Neutrophil (primary cell): ENCODE measurements at regions not wholly inside any gene's neighbourhood (a gene's known extent, or its start where the extent isn't known, plus 50 kb on each side); places are given as distances from the start of the nearest gene placed in this dataset.

Experiments used
- H3K27ac ChIP-seq: fragments of 200-600 bp; sonication (generic); 2 replicates; pipeline ENCODE4 v1.5.1; 2016; ENCODE audit warnings: mild to moderate bottlenecking, moderate library complexity
- H3K27me3 ChIP-seq: fragments of 200-600 bp; sonication (generic); 2 replicates; pipeline ENCODE4 v1.6.0; 2016; ENCODE audit warnings: mild to moderate bottlenecking
- H3K36me3 ChIP-seq: fragments of 200-600 bp; sonication (generic); 2 replicates; pipeline ENCODE4 v1.5.1; 2017
- H3K4me1 ChIP-seq, 2 experiments: fragments of 200-600 bp in 1 of 2; sonication (generic) in 1 of 2; 1 replicate in 1 of 2; 2 replicates in 1 of 2; pipeline versions ENCODE4 v1.5.1 to v1.6.1; 2013 to 2016; ENCODE audit warnings: low read depth in 1 of 2, low read length in 1 of 2, mild to moderate bottlenecking in 1 of 2, moderate library complexity in 1 of 2; ENCODE audit not compliant: control insufficient read depth in 1 of 2, insufficient read depth in 1 of 2
- H3K4me3 ChIP-seq, 2 experiments: fragments of 200-600 bp in 1 of 2; sonication (generic) in 1 of 2; 1 replicate in 1 of 2; 2 replicates in 1 of 2; pipeline ENCODE4 v1.5.1; 2013 to 2016; ENCODE audit warnings: low read depth in 1 of 2, low read length in 1 of 2, mild to moderate bottlenecking in 1 of 2, moderate library complexity in 1 of 2
- H3K9me3 ChIP-seq: fragments of 200-600 bp; sonication (generic); 2 replicates; pipeline ENCODE4 v1.5.1; 2016
- CTCF ChIP-seq: fragments of 200-600 bp; sonication (generic); IDR thresholded peaks from 2 replicates; pipeline ENCODE4 v1.5.1; 2016; ENCODE audit warnings: antibody characterized with exemption

- Histone ChIP-seq H3K36me3 (no peaks in the 10 kb centered on the region), H3K27me3 (peaks cover 97% of the 10 kb centered on the region), H3K4me1 (no peaks in the 10 kb centered on the region), H3K4me3 (no peak overlapping the region), H3K9me3 (no peaks in the 10 kb centered on the region), H3K27ac (no peak overlapping the region)
- no peak for TF ChIP-seq CTCF
Measured at GRCh38 chr17:49910858-49911204, 58.2 kb upstream of the DLX4 start.

- no peak for TF ChIP-seq CTCF
- Histone ChIP-seq H3K27me3 (peaks cover 100% of the 10 kb centered on the region), H3K4me1 (no peaks in the 10 kb centered on the region), H3K36me3 (no peaks in the 10 kb centered on the region), H3K9me3 (no peaks in the 10 kb centered on the region), H3K27ac (no peak overlapping the region), H3K4me3 (no peak overlapping the region)
Measured at GRCh38 chr17:49911719-49912118, 57.3 kb upstream of the DLX4 start.

GRCh38 chr17:49913226-49914095, 55.5 kb upstream of the DLX4 start:
- no peaks in the 10 kb centered on the region for H3K4me1 ChIP-seq
- H3K27me3 ChIP-seq, result peaks cover 89% of the 10 kb centered on the region
- no peaks in the 10 kb centered on the region for H3K9me3 ChIP-seq
- no peak overlapping the region for H3K4me3 ChIP-seq
- no peak for TF ChIP-seq CTCF
- H3K36me3 ChIP-seq, result no peaks in the 10 kb centered on the region
- no peak overlapping the region for H3K27ac ChIP-seq

GRCh38 chr17:49914096-49914490, 54.9 kb upstream of the DLX4 start:
- H3K9me3 ChIP-seq, result no peaks in the 10 kb centered on the region
- TF ChIP-seq CTCF, result no peak
- H3K4me1 ChIP-seq, result no peaks in the 10 kb centered on the region
- no peak overlapping the region for H3K27ac ChIP-seq
- H3K4me3 ChIP-seq, result no peak overlapping the region
- H3K27me3 ChIP-seq, result peaks cover 83% of the 10 kb centered on the region
- H3K36me3 ChIP-seq, result no peaks in the 10 kb centered on the region

- TF ChIP-seq CTCF, result no peak
- H3K36me3 ChIP-seq, result no peaks in the 10 kb centered on the region
- peaks cover 77% of the 10 kb centered on the region for H3K27me3 ChIP-seq
- H3K4me3 ChIP-seq, result no peak overlapping the region
- H3K9me3 ChIP-seq, result no peaks in the 10 kb centered on the region
- no peaks in the 10 kb centered on the region for H3K4me1 ChIP-seq
- H3K27ac ChIP-seq, result no peak overlapping the region
Measured at GRCh38 chr17:49914664-49915063, 54.3 kb upstream of the DLX4 start.
